ENCODE measurements at regions not wholly inside any gene's neighbourhood (a gene's known extent, or its start where the extent isn't known, plus 50 kb on each side); places are given as distances from the start of the nearest gene placed in this dataset.

DNA sequence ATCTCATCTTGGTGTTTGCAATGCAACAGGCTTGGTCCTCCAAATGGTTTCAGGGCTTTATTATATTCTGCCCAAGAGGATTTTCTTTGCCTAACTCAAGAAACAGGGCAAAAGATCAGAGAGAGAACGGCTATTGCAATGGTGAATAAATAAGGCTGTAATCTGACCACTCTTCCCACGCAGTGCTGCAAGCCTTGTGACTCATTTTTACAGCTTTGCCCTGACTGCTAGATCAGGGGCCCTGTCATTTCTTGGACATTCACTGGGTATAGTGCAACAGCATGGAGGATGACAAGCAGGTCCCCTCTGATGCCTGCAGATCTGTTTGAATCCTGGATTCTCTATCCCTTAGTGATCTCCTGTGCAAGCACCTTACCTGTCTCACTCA, 459.1 kb downstream of the EBF1 start:
- no peaks in the 10 kb centered on the region for H3K4me1 ChIP-seq (replicated peaks in 1 of 2)
- 53 to 83% (median 69%) methylated on average over 2 of the region's 2 CpGs for WGBS, 4 donors
- no peak overlapping the region for H3K4me3 ChIP-seq
- no peaks in the 10 kb centered on the region for H3K27me3 ChIP-seq
- TF ChIP-seq POLR2A (IDR thresholded peaks at IDR 0.05) = no peak
- TF ChIP-seq, protein P1, sequence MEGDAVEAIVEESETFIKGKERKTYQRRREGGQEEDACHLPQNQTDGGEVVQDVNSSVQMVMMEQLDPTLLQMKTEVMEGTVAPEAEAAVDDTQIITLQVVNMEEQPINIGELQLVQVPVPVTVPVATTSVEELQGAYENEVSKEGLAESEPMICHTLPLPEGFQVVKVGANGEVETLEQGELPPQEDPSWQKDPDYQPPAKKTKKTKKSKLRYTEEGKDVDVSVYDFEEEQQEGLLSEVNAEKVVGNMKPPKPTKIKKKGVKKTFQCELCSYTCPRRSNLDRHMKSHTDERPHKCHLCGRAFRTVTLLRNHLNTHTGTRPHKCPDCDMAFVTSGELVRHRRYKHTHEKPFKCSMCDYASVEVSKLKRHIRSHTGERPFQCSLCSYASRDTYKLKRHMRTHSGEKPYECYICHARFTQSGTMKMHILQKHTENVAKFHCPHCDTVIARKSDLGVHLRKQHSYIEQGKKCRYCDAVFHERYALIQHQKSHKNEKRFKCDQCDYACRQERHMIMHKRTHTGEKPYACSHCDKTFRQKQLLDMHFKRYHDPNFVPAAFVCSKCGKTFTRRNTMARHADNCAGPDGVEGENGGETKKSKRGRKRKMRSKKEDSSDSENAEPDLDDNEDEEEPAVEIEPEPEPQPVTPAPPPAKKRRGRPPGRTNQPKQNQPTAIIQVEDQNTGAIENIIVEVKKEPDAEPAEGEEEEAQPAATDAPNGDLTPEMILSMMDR (IDR thresholded peaks at IDR 0.05) = no peak
- no peak overlapping the region for H3K27ac ChIP-seq
- H3K9me3 ChIP-seq (replicated peaks in 1 of 3) = no peaks in the 10 kb centered on the region
- intact Hi-C loops (cut with DNase I) = no loop called here
- no peaks in the 10 kb centered on the region for H3K36me3 ChIP-seq (replicated peaks in 1 of 2)
- DNase-seq = no peak

DNA sequence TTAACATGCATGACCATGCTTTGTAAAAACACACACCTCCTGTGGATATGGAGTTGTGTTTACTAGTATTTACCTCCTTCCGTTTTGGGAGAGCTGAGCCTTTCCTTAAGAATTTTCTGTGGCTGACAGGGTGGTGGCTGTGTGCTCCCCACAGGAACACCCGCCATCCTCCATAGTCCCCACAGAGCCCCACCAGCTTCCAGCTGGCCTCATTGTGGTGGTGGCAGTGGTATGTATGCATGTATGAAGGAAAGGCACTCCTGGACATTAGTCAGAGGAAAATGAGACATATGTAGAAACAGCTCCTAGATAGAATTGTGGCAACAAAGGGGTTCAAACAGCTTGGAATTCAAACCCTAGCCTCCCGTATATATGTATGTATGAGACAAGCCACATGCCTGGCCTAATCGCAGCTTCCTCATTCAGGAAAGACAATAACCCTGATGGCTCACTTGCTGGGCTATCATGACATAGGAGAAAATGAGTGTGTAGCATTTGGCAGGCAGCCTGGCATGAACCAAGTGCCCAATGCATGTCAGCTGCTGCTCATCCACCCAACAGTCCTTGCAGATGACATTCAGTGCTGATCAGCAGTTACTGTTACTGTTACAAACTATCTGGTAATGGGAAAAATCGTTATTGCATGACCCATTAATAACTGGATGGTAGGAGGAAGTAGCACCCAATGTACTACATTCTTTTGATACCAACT, 459.7 kb downstream of the EBF1 start:
- no peaks in the 10 kb centered on the region for H3K4me1 ChIP-seq (replicated peaks in 1 of 2)
- 74 to 78% (median 77%) methylated on average over 4 to 5 of the region's 5 CpGs for WGBS, 4 donors
- intact Hi-C loops (cut with DNase I) = no loop called here
- no peaks in the 10 kb centered on the region for H3K9me3 ChIP-seq (replicated peaks in 1 of 3)
- TF ChIP-seq POLR2A (IDR thresholded peaks at IDR 0.05) = no peak
- TF ChIP-seq, protein P1 (IDR thresholded peaks at IDR 0.05) = no peak
- peak in 1 of 7 donors; percentile 17 for DNase-seq
- H3K27me3 ChIP-seq = no peaks in the 10 kb centered on the region
- H3K36me3 ChIP-seq (replicated peaks in 1 of 2) = no peaks in the 10 kb centered on the region
- no peak overlapping the region for H3K27ac ChIP-seq
- no peak overlapping the region for H3K4me3 ChIP-seq

DNA sequence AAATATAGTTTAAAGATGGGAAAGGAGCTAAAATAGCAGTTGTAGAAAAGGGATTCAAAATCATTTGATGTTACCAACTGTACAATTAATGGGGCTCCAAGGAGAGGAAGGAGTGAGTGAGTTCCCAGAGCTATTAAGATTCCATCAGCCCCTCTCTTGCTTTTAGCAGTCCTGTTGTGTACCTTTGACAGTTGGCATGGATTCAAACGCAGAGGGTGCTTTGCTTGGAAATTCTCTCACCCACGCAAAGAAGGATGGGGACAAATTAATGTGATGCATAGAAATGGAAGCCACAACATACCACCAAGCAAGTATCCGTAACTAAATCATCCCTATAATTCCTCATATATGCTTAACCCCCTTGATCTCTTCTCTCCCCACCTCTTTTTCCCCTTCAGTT, 461.3 kb downstream of the EBF1 start:
- WGBS, 4 donors = 77 to 93% (median 81%) methylated on average over 3 of the region's 3 CpGs
- Histone ChIP-seq H3K27me3 (no peaks in the 10 kb centered on the region), H3K9me3 (replicated peaks in 1 of 3) (no peaks in the 10 kb centered on the region), H3K27ac (no peak overlapping the region), H3K4me1 (replicated peaks in 1 of 2) (no peaks in the 10 kb centered on the region), H3K36me3 (replicated peaks in 1 of 2) (no peaks in the 10 kb centered on the region), H3K4me3 (no peak overlapping the region)
- DNase-seq = no peak
- intact Hi-C loops (cut with DNase I) = no loop called here
- TF ChIP-seq, protein P1 (IDR thresholded peaks at IDR 0.05) = no peak
- TF ChIP-seq POLR2A (IDR thresholded peaks at IDR 0.05) = no peak

DNA sequence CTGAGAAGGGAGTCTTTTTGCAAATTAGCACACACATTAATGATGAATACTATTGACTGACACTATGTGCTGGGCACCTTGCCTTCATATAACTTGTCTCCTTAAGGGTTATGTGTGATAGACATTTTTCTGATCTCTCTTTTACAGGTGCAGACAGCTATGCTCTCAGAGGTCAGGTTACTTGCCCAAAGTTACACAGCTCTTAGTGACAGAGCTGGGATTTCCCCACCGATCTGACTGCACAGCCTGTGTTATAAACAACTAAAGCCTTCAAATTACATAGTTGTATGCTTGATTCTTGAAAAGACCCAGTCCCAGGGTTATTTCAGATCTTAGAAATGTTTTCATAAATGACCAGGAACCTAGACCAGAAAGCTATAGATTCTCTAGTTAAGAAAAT, 462.7 kb downstream of the EBF1 start:
- DNase-seq = no peak
- 41 to 58% (median 49%) methylated on average over 1 of the region's 1 CpG for WGBS, 4 donors
- H3K4me3 ChIP-seq = no peak overlapping the region

More for the DNA sequence above, 462.7 kb downstream of the EBF1 start:
- no peaks in the 10 kb centered on the region for H3K9me3 ChIP-seq (replicated peaks in 1 of 3)
- intact Hi-C loops (cut with DNase I) = no loop called here
- H3K27ac ChIP-seq = no peak overlapping the region
- TF ChIP-seq, protein P1 (IDR thresholded peaks at IDR 0.05) = no peak
- TF ChIP-seq POLR2A (IDR thresholded peaks at IDR 0.05) = no peak
- H3K36me3 ChIP-seq (replicated peaks in 1 of 2) = no peaks in the 10 kb centered on the region
- H3K27me3 ChIP-seq = no peaks in the 10 kb centered on the region
- H3K4me1 ChIP-seq (replicated peaks in 1 of 2) = no peaks in the 10 kb centered on the region

Data from adrenal gland (tissue), 9 donors.